ENCODE measurements at regions not wholly inside any gene's neighbourhood (a gene's known extent, or its start where the extent isn't known, plus 50 kb on each side); places are given as distances from the start of the nearest gene placed in this dataset.

DNA sequence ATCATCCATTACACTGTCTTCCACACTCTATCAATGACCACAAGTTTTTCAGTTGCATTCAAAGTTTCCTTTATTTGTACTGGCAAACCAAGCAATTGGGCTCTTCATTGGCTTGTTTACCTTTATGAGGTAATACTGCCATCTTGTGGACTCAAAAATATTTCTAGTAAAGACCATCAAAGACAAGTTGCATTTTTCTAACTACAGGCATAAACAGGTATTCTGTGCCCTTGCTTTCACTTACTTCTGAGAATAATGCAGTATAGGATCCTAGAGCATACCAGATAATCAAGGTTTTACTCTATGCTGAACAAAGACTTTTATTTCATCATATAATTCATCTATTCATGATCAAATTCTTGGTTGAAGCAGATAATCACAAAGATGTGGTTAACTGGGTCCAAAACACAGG, 173.7 kb upstream of the POU5F2 start:
- Mint-ChIP-seq H3K36me3 (ENCODE audit: insufficient read depth) (peaks cover 2% of the 10 kb centered on the region), H3K27me3 (no peaks in the 10 kb centered on the region), H3K4me3 (ENCODE audit: low read depth) (no peak overlapping the region), H3K9me3 (ENCODE audit: low read depth) (peaks cover 6% of the 10 kb centered on the region), H3K27ac (no peak overlapping the region), H3K4me1 (ENCODE audit: low read depth) (peaks cover 2% of the 10 kb centered on the region)
- no peak for DNase-seq (ENCODE audit: low spot score, unreplicated experiment)
- TF ChIP-seq CTCF (IDR thresholded peaks at IDR 0.05; ENCODE audit: unreplicated experiment), result peak; percentile 56

GRCh38 chr5:93911609-93912008, 170.2 kb upstream of the POU5F2 start:
- Mint-ChIP-seq H3K36me3 (ENCODE audit: insufficient read depth) (peaks cover 1% of the 10 kb centered on the region), H3K4me1 (ENCODE audit: low read depth) (peaks cover 2% of the 10 kb centered on the region), H3K27ac (no peak overlapping the region), H3K27me3 (no peaks in the 10 kb centered on the region), H3K4me3 (ENCODE audit: low read depth) (no peak overlapping the region), H3K9me3 (ENCODE audit: low read depth) (peaks cover 6% of the 10 kb centered on the region)
- no peak for DNase-seq (ENCODE audit: low spot score, unreplicated experiment)
- no peak for TF ChIP-seq CTCF (IDR thresholded peaks at IDR 0.05; ENCODE audit: unreplicated experiment)

DNA sequence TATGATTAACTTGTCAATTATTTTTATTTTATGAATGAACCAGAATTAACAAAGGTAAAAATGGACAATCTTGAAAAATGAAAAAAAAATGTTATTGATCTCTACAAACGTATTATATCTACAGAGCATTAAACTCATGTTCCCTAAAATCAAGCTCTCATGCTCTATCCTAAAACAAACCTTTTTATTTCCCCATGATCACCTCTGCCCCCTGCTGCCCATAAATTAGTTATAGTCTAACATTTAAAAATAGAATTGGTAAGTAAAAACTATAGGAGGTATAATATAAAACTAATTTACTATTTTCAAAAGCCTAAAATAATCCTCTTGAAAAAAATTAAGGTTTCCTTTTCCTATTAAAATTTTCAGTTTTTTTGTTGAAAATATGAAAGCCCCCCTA, 168.0 kb upstream of the POU5F2 start:
- H3K27ac Mint-ChIP-seq, result no peak overlapping the region
- peak; percentile 52 for TF ChIP-seq CTCF (IDR thresholded peaks at IDR 0.05; ENCODE audit: unreplicated experiment)
- no peak for DNase-seq (ENCODE audit: low spot score, unreplicated experiment)

GRCh38 chr5:93904917-93905316, 163.5 kb upstream of the POU5F2 start:
- Mint-ChIP-seq H3K9me3 (ENCODE audit: low read depth) (no peaks in the 10 kb centered on the region), H3K27me3 (no peaks in the 10 kb centered on the region), H3K4me1 (ENCODE audit: low read depth) (peaks cover 16% of the 10 kb centered on the region), H3K4me3 (ENCODE audit: low read depth) (no peak overlapping the region), H3K36me3 (ENCODE audit: insufficient read depth) (no peaks in the 10 kb centered on the region), H3K27ac (no peak overlapping the region)
- no peak for TF ChIP-seq CTCF (IDR thresholded peaks at IDR 0.05; ENCODE audit: unreplicated experiment)
- DNase-seq (ENCODE audit: low spot score, unreplicated experiment), result no peak

More for the DNA sequence above, 168.0 kb upstream of the POU5F2 start:
- no peaks in the 10 kb centered on the region for H3K9me3 Mint-ChIP-seq (ENCODE audit: low read depth)
- no peaks in the 10 kb centered on the region for H3K36me3 Mint-ChIP-seq (ENCODE audit: insufficient read depth)
- no peak overlapping the region for H3K4me3 Mint-ChIP-seq (ENCODE audit: low read depth)
- peaks cover 2% of the 10 kb centered on the region for H3K4me1 Mint-ChIP-seq (ENCODE audit: low read depth)
- no peaks in the 10 kb centered on the region for H3K27me3 Mint-ChIP-seq

DNA sequence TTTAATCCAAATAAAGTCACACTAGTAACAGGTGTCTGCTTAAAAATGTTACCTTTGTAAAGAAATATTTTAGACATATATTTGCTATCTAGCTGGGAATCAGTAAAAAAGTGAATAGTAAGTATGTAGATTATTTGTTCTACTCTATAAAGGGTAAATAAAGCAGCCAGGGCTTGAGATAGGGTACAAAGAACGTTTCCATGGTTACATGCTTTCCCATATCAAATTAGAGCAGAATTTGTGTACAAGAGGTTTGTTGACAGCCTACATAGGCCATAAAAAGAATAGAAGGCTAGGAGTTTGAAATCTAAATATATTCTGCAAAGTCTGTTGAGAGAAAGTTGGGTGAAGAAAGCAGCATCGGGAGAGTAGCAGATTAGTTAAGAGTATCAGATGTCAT, 160.9 kb upstream of the POU5F2 start:
- no peaks in the 10 kb centered on the region for H3K9me3 Mint-ChIP-seq (ENCODE audit: low read depth)
- no peaks in the 10 kb centered on the region for H3K27me3 Mint-ChIP-seq
- H3K36me3 Mint-ChIP-seq (ENCODE audit: insufficient read depth), result no peaks in the 10 kb centered on the region
- no peak for TF ChIP-seq CTCF (IDR thresholded peaks at IDR 0.05; ENCODE audit: unreplicated experiment)
- H3K4me1 Mint-ChIP-seq (ENCODE audit: low read depth), result peaks cover 16% of the 10 kb centered on the region
- no peak overlapping the region for H3K4me3 Mint-ChIP-seq (ENCODE audit: low read depth)
- DNase-seq (ENCODE audit: low spot score, unreplicated experiment), result no peak
- peak overlapping the region; percentile 40 for H3K27ac Mint-ChIP-seq

Measured in progenitor cell of endocrine pancreas (in vitro differentiated cells).